PC-3 (cell line): ENCODE measurements at regions not wholly inside any gene's neighbourhood (a gene's known extent, or its start where the extent isn't known, plus 50 kb on each side); places are given as distances from the start of the nearest gene placed in this dataset.

ENCODE experiments used
- CTCF ChIP-seq: fragments of 300-600 bp; sonication (generic); conservative IDR thresholded peaks from 2 replicates; pipeline ENCODE4 v1.5.1; 2017; ENCODE audit warnings: antibody characterized with exemption, low read depth, mild to moderate bottlenecking, low read length
- EZH2 ChIP-seq: fragments of 300-600 bp; sonication (generic); IDR thresholded peaks from one replicate; pipeline ENCODE4 v1.6.1; 2017; ENCODE audit warnings: antibody characterized with exemption, mild to moderate bottlenecking, low read length; ENCODE audit not compliant: unreplicated experiment
- EZH2phosphoT487 ChIP-seq: fragments of 300-600 bp; sonication (generic); IDR thresholded peaks from 2 replicates; pipeline ENCODE4 v1.6.1; 2018; ENCODE audit warnings: mild to moderate bottlenecking, antibody characterized with exemption, low read length, borderline replicate concordance

GRCh38 chr7:31236868-31237267 is 103.7 kb downstream of the NEUROD6 start:
- no peak for TF ChIP-seq CTCF
- no peak for TF ChIP-seq EZH2phosphoT487
- TF ChIP-seq EZH2 = no peak
